Stimulated activated naive CD8-positive, alpha-beta T cell treated with anti-CD3 and anti-CD28 coated beads, Interleukin-15, Interleukin-2, amounts not matched to agents 100 U/mL and 50 U/mL, for 24 hours (primary cell): ENCODE measurements at regions not wholly inside any gene's neighbourhood (a gene's known extent, or its start where the extent isn't known, plus 50 kb on each side); places are given as distances from the start of the nearest gene placed in this dataset.

Source experiments
- ATAC-seq: fragments of 150-1000 bp; cut with Tn5 transposase; one replicate; pipeline ENCODE4 v1.10.0; 2021
- DNase-seq: peaks from one replicate; pipeline ENCODE4 v3.0.0; 2021

DNA sequence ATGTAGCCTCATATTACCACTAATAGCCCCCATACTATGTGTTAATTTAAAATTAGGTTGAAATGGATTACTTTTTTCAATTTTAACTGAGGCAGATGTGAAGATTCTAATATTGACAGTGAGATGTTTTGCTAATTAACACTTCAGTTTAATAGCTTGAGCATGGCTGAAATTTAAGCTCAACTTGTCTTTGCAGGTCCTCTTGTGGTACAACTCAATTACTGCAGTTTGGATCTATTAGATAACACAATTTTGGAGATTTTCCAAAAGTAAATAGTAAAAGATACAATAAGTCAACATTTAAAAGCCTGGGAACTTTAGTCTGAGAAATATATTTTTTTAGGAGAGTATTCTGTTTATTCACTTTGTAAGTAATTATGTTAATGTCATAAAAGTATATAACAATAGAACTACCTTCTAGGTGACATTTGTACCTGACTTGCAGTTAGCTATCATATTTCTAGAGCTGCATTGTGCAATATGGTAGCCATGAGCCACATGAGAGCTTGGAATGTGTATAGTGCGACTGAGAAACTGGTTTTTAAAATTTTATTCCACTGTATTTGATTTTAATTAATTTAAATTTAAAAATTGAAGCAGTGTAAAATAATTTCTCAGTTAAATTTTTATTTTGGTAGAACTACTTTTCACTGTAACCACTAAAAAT, 73.1 kb upstream of the FMR1 start:
- ATAC-seq, result no peak
- no peak for DNase-seq

DNA sequence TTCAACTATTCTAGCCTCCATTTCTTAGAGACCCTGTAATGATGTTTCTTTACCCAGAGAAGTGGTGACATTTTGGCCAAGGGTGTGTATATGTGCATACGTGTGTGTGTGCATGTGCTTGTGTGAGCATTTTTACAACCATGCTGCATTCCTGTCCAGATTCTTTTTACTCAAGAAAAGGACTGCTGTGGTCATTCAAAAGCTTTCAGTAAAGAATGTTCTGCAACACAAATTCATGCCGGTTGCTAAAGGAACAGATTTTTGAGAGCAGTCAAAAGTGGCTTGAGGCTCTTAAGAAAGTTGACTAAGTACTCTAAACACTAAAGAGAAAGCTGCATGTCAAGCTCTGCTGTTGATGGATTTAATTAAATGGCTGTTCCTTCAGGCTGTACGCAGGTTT, 65.0 kb upstream of the FMR1 start:
- no peak for DNase-seq
- no peak for ATAC-seq

- DNase-seq (no peak), ATAC-seq (no peak)
Observed at GRCh38 chrX:147847999-147848398, 63.7 kb upstream of the FMR1 start.

DNA sequence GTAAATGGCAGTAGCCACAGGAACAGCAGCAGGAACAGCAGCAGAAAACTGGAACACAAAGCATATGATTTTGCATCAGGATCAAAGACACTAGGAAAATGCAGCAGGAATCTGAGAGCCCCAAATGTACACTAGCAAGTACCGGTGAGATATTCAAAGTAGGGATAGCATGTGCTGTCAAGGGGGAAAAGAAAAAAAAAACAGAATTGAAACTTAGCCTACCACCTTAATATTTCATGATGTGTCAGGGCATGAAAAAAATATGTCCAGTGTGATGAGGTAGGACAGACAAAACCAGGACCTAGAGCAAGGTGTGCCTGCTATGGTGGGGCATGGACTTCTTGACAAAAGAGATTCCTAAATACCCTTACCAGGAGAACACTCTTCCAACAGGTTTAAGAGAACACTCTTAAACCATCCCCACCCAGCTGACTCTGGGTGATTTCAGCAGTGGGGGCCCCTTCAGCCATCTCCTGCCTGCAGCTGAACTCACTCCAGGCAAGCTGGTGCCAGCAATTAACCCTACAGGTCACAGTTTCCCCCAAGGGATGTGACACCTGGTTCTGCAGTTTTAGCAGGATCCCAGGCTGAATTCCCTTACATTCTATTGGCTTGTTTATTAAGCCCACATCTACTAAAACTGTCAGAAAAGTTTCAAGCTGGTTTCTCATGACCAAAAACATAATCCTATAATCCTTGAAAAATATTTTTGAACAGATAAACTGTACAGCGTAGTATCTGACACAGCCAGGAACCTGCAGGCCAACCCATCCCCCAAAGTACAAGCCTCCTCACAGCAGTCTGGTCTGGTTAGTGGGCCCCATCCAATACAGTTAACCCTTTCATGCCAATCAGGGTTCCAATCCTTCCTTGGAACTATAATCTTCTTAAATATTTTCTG, 62.9 kb upstream of the FMR1 start:
- ATAC-seq (no peak), DNase-seq (no peak)

DNA sequence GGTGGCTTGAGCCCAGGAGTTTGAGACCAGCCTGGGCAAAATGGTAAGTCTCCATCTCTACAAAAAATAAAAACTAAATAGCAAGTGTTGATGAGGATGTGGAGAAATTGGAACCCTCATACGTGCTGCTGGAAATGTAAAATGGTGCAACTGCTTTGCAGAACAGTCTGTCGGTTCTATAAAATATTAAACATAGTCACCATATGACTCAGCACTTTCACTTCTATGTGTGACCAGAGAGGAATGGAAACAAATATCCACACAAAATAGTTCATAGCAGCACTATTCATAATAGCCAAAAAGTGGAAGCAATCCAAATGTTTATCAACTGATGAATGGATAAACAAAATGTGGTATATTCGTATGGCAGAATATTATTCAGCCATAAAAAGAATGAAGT, 60.8 kb upstream of the FMR1 start:
- DNase-seq (no peak), ATAC-seq (no peak)

DNA sequence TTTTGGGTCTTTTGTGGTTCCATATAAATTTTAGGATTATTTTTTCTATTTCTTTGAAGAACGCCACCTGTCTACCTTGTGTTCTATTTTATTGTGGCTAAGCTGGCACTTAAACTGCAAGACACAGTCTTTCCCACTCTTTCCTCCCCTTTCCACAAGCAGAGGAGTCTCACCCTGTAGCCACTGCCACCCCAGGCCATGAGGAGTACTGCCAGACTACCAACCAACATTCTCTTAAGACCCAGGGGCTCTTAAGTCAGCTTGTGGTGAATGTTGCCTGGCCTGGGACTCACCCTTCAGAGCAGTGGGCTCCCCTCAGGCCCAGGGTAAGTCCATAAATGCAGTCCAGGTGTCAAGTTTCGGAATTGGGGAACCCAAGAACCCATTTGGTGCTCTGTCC, 58.0 kb upstream of the FMR1 start:
- no peak for ATAC-seq
- DNase-seq, result no peak

DNA sequence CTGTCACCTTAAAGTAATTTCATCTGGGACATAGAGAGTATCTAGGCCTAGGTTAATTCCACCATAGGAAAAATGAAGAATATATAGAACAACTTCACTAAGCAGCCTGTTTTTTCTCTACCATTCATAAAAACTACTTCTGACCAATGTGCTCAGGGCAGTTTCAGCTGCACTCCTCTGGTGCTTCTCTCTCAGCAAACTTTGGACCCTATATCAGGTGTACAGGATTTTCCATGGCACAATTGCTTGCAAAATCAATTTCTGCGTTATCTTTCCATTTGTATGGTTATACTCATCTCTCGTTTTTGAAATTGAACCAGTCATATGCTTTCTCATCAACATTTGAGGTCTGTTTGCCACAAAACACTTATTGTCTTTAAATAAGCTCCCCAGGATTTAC, 52.1 kb upstream of the FMR1 start:
- no peak for ATAC-seq
- no peak for DNase-seq
